GM23338 (cell line): ENCODE measurements at regions not wholly inside any gene's neighbourhood (a gene's known extent, or its start where the extent isn't known, plus 50 kb on each side); places are given as distances from the start of the nearest gene placed in this dataset.

Experiments
- ATAC-seq: fragments of 200-7000 bp; cut with Tn5 transposase; 3 replicates; pipeline ENCODE4 v1.9.1; 2020
- DNase-seq: peaks from one replicate; pipeline ENCODE4 v3.0.0-alpha.2; 2015; ENCODE audit warnings: low spot score
- H2AFZ ChIP-seq: fragments of 200-600 bp; sonication (generic); 2 replicates; pipeline ENCODE4 v1.8.0; 2016; ENCODE audit warnings: antibody characterized with exemption, mild to moderate bottlenecking, moderate library complexity
- H3F3A ChIP-seq: fragments of 200-600 bp; sonication (generic); replicated peaks from 2 replicates; pipeline ENCODE4 v1.8.0; 2017; ENCODE audit warnings: antibody characterized with exemption, mixed run types, low read depth
- H3K27ac ChIP-seq: fragments of 200-600 bp; sonication (generic); 2 replicates; pipeline ENCODE4 v1.6.1; 2016; ENCODE audit warnings: low read depth
- H3K27me3 ChIP-seq: fragments of 200-600 bp; sonication (generic); 2 replicates; pipeline ENCODE4 v1.8.0; 2016; ENCODE audit warnings: mild to moderate bottlenecking, mixed run types, moderate library complexity; ENCODE audit not compliant: insufficient read depth
- H3K36me3 ChIP-seq: fragments of 200-600 bp; sonication (generic); 2 replicates; pipeline ENCODE4 v1.8.0; 2016; ENCODE audit warnings: mild to moderate bottlenecking; ENCODE audit not compliant: insufficient read depth
- H3K4me1 ChIP-seq: fragments of 200-600 bp; sonication (generic); 2 replicates; pipeline ENCODE4 v1.8.0; 2016; ENCODE audit warnings: mild to moderate bottlenecking, moderate library complexity; ENCODE audit not compliant: insufficient read depth
- H3K4me2 ChIP-seq: fragments of 200-600 bp; sonication (generic); 2 replicates; pipeline ENCODE4 v1.7.1; 2017; ENCODE audit warnings: mixed run types
- H3K4me3 ChIP-seq: fragments of 200-600 bp; sonication (generic); 2 replicates; pipeline ENCODE4 v1.6.1; 2016; ENCODE audit warnings: mixed run types
- H3K79me2 ChIP-seq: fragments of 200-600 bp; sonication (generic); replicated peaks from 2 replicates; pipeline ENCODE4 v1.8.0; 2017; ENCODE audit warnings: mild to moderate bottlenecking; ENCODE audit not compliant: insufficient read depth
- H3K9me2 ChIP-seq: fragments of 200-600 bp; sonication (generic); 2 replicates; pipeline ENCODE4 v1.8.0; 2017; ENCODE audit not compliant: insufficient read depth
- H4K20me1 ChIP-seq: fragments of 200-600 bp; sonication (generic); replicated peaks from 2 replicates; pipeline ENCODE4 v1.8.0; 2017; ENCODE audit warnings: mild to moderate bottlenecking; ENCODE audit not compliant: insufficient read depth
- H3K27ac Mint-ChIP-seq: 2 replicates; pipeline ENCODE4 v1.8.0; 2020; ENCODE audit warnings: inconsistent platforms, mild to moderate bottlenecking, moderate library complexity, mixed read lengths
- H3K27me3 Mint-ChIP-seq: 3 replicates; pipeline ENCODE4 v1.8.0; 2022; ENCODE audit warnings: low read depth, mild to moderate bottlenecking, moderate library complexity, mixed read lengths, inconsistent platforms; ENCODE audit not compliant: insufficient read depth, poor library complexity
- H3K36me3 Mint-ChIP-seq: 3 replicates; pipeline ENCODE4 v1.8.0; 2021; ENCODE audit warnings: low read depth, mild to moderate bottlenecking, inconsistent platforms, moderate library complexity, mixed read lengths
- H3K4me1 Mint-ChIP-seq: 3 replicates; pipeline ENCODE4 v1.8.0; 2020; ENCODE audit warnings: mild to moderate bottlenecking, inconsistent platforms, mixed read lengths
- H3K4me3 Mint-ChIP-seq: 3 replicates; pipeline ENCODE4 v1.8.0; 2021; ENCODE audit warnings: moderate library complexity, mild to moderate bottlenecking, inconsistent platforms, mixed read lengths
- H3K9me3 Mint-ChIP-seq: 3 replicates; pipeline ENCODE4 v1.8.0; 2020; ENCODE audit warnings: moderate library complexity, mild to moderate bottlenecking, inconsistent platforms, mixed read lengths
- CREB1 ChIP-seq: fragments of 250-450 bp; sonication (Bioruptor Pico); IDR thresholded peaks from 2 replicates; pipeline ENCODE4 v1.5.0; 2020; ENCODE audit warnings: low read depth, mild to moderate bottlenecking, moderate library complexity
- EZH2 ChIP-seq: fragments of 200-600 bp; sonication (generic); IDR thresholded peaks from one replicate; pipeline ENCODE4 v1.8.0; 2017; ENCODE audit warnings: antibody characterized with exemption, mild to moderate bottlenecking, low read depth; ENCODE audit not compliant: unreplicated experiment
- POLR2AphosphoS5 ChIP-seq: IDR thresholded peaks from 2 replicates; pipeline ENCODE4 v1.6.1; 2016; ENCODE audit warnings: antibody characterized with exemption, low read depth
- ZNF462 ChIP-seq: fragments of 250-450 bp; sonication (Bioruptor Pico); IDR thresholded peaks from 2 replicates; pipeline ENCODE4 v1.5.0; 2020; ENCODE audit warnings: mild to moderate bottlenecking, moderate library complexity
- TF ChIP-seq, protein P1 (sequence below): IDR thresholded peaks from 2 replicates; pipeline ENCODE4 v1.6.1; 2016; ENCODE audit warnings: antibody characterized with exemption
- TF ChIP-seq, protein P2 (sequence below): IDR thresholded peaks from one replicate; pipeline ENCODE4 v1.6.1; 2018; ENCODE audit warnings: antibody characterized with exemption; ENCODE audit not compliant: unreplicated experiment

- DNase-seq (no peak), ATAC-seq (no peak)
- Histone ChIP-seq H3K27ac (no peak overlapping the region), H3K36me3 (no peaks in the 10 kb centered on the region), H3K4me3 (no peak overlapping the region), H3F3A (no peaks in the 10 kb centered on the region), H3K27me3 (no peaks in the 10 kb centered on the region), H2AFZ (no peak overlapping the region), H3K4me2 (no peak overlapping the region), H3K79me2 (no peaks in the 10 kb centered on the region), H3K4me1 (no peaks in the 10 kb centered on the region), H3K9me2 (no peaks in the 10 kb centered on the region), H4K20me1 (no peaks in the 10 kb centered on the region)
- H3K4me1 Mint-ChIP-seq = no peaks in the 10 kb centered on the region
- H3K36me3 Mint-ChIP-seq = no peaks in the 10 kb centered on the region
- H3K27me3 Mint-ChIP-seq = peaks cover 2% of the 10 kb centered on the region
- no peak overlapping the region for H3K27ac Mint-ChIP-seq
- no peak overlapping the region for H3K4me3 Mint-ChIP-seq
- no peak for TF ChIP-seq POLR2AphosphoS5
- no peak for TF ChIP-seq CREB1 (CRISPR knock-in tag)
- TF ChIP-seq, protein P1, sequence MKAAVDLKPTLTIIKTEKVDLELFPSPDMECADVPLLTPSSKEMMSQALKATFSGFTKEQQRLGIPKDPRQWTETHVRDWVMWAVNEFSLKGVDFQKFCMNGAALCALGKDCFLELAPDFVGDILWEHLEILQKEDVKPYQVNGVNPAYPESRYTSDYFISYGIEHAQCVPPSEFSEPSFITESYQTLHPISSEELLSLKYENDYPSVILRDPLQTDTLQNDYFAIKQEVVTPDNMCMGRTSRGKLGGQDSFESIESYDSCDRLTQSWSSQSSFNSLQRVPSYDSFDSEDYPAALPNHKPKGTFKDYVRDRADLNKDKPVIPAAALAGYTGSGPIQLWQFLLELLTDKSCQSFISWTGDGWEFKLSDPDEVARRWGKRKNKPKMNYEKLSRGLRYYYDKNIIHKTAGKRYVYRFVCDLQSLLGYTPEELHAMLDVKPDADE = no peak
- TF ChIP-seq, protein P2, sequence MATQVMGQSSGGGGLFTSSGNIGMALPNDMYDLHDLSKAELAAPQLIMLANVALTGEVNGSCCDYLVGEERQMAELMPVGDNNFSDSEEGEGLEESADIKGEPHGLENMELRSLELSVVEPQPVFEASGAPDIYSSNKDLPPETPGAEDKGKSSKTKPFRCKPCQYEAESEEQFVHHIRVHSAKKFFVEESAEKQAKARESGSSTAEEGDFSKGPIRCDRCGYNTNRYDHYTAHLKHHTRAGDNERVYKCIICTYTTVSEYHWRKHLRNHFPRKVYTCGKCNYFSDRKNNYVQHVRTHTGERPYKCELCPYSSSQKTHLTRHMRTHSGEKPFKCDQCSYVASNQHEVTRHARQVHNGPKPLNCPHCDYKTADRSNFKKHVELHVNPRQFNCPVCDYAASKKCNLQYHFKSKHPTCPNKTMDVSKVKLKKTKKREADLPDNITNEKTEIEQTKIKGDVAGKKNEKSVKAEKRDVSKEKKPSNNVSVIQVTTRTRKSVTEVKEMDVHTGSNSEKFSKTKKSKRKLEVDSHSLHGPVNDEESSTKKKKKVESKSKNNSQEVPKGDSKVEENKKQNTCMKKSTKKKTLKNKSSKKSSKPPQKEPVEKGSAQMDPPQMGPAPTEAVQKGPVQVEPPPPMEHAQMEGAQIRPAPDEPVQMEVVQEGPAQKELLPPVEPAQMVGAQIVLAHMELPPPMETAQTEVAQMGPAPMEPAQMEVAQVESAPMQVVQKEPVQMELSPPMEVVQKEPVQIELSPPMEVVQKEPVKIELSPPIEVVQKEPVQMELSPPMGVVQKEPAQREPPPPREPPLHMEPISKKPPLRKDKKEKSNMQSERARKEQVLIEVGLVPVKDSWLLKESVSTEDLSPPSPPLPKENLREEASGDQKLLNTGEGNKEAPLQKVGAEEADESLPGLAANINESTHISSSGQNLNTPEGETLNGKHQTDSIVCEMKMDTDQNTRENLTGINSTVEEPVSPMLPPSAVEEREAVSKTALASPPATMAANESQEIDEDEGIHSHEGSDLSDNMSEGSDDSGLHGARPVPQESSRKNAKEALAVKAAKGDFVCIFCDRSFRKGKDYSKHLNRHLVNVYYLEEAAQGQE = no peak
- no peak for TF ChIP-seq EZH2
- TF ChIP-seq ZNF462 (CRISPR knock-in tag) = no peak
- no peaks in the 10 kb centered on the region for H3K9me3 Mint-ChIP-seq
These were observed 826.6 kb upstream of the LRRN3 start for GRCh38 chr7:110264288-110264687.
